HL-60 (cell line): ENCODE measurements at regions not wholly inside any gene's neighbourhood (a gene's known extent, or its start where the extent isn't known, plus 50 kb on each side); places are given as distances from the start of the nearest gene placed in this dataset.

ENCODE experiments used
- DNase-seq, 2 experiments: peaks; one replicate each; pipeline ENCODE4 v3.0.0-alpha.2; 2010 to 2020; ENCODE audit warnings: low read depth in 1 of 2, low spot score in 1 of 2
- H3K27ac ChIP-seq: fragments of 250-450 bp; sonication (Bioruptor Pico); replicated peaks from 2 replicates; pipeline ENCODE4 v1.5.1; 2020; ENCODE audit warnings: mild to moderate bottlenecking, moderate library complexity
- H3K27me3 ChIP-seq: fragments of 250-450 bp; sonication (Bioruptor Pico); 2 replicates; pipeline ENCODE4 v1.5.1; 2021; ENCODE audit warnings: mild to moderate bottlenecking, moderate library complexity; ENCODE audit not compliant: insufficient read depth, poor library complexity, severe bottlenecking
- H3K4me3 ChIP-seq: replicated peaks from 2 replicates; pipeline ENCODE4 v1.5.1; 2011; ENCODE audit warnings: mild to moderate bottlenecking, control low read depth, low read length; ENCODE audit not compliant: insufficient read depth
- CTCF ChIP-seq: IDR thresholded peaks from one replicate; pipeline ENCODE4 v1.5.1; 2011; ENCODE audit warnings: low read length, control low read depth, inconsistent platforms; ENCODE audit not compliant: insufficient read depth
- GABPA ChIP-seq: IDR thresholded peaks from 2 replicates; pipeline ENCODE4 v1.6.1; 2012; ENCODE audit warnings: low read depth
- POLR2AphosphoS5 ChIP-seq: IDR thresholded peaks from 2 replicates; pipeline ENCODE4 v1.6.1; 2012; ENCODE audit warnings: low read depth
- SPI1 ChIP-seq: IDR thresholded peaks from 2 replicates; pipeline ENCODE4 v1.6.1; 2012; ENCODE audit warnings: low read depth, mild to moderate bottlenecking, borderline replicate concordance
- TF ChIP-seq, protein P1 (sequence below): IDR thresholded peaks from 2 replicates; pipeline ENCODE4 v1.6.1; 2012; ENCODE audit warnings: low read depth; ENCODE audit not compliant: insufficient replicate concordance

- TF ChIP-seq, protein P1, sequence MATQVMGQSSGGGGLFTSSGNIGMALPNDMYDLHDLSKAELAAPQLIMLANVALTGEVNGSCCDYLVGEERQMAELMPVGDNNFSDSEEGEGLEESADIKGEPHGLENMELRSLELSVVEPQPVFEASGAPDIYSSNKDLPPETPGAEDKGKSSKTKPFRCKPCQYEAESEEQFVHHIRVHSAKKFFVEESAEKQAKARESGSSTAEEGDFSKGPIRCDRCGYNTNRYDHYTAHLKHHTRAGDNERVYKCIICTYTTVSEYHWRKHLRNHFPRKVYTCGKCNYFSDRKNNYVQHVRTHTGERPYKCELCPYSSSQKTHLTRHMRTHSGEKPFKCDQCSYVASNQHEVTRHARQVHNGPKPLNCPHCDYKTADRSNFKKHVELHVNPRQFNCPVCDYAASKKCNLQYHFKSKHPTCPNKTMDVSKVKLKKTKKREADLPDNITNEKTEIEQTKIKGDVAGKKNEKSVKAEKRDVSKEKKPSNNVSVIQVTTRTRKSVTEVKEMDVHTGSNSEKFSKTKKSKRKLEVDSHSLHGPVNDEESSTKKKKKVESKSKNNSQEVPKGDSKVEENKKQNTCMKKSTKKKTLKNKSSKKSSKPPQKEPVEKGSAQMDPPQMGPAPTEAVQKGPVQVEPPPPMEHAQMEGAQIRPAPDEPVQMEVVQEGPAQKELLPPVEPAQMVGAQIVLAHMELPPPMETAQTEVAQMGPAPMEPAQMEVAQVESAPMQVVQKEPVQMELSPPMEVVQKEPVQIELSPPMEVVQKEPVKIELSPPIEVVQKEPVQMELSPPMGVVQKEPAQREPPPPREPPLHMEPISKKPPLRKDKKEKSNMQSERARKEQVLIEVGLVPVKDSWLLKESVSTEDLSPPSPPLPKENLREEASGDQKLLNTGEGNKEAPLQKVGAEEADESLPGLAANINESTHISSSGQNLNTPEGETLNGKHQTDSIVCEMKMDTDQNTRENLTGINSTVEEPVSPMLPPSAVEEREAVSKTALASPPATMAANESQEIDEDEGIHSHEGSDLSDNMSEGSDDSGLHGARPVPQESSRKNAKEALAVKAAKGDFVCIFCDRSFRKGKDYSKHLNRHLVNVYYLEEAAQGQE = no peak
- TF ChIP-seq SPI1 (no peak), CTCF (no peak), GABPA (no peak), POLR2AphosphoS5 (no peak)
- H3K27ac ChIP-seq = no peak overlapping the region
- H3K4me3 ChIP-seq = no peak overlapping the region
- DNase-seq = no peak
- H3K27me3 ChIP-seq = peaks cover 3% of the 10 kb centered on the region
Observed at GRCh38 chr11:119791047-119791446, 62.0 kb upstream of the NECTIN1 start.

- peaks cover 3% of the 10 kb centered on the region for H3K27me3 ChIP-seq
- no peak overlapping the region for H3K4me3 ChIP-seq
- no peak overlapping the region for H3K27ac ChIP-seq
- no peak for DNase-seq
- TF ChIP-seq SPI1 (no peak), CTCF (no peak), GABPA (no peak), POLR2AphosphoS5 (no peak)
- TF ChIP-seq, protein P1 = no peak
Observed at GRCh38 chr11:119790476-119790875, 61.5 kb upstream of the NECTIN1 start.

DNA sequence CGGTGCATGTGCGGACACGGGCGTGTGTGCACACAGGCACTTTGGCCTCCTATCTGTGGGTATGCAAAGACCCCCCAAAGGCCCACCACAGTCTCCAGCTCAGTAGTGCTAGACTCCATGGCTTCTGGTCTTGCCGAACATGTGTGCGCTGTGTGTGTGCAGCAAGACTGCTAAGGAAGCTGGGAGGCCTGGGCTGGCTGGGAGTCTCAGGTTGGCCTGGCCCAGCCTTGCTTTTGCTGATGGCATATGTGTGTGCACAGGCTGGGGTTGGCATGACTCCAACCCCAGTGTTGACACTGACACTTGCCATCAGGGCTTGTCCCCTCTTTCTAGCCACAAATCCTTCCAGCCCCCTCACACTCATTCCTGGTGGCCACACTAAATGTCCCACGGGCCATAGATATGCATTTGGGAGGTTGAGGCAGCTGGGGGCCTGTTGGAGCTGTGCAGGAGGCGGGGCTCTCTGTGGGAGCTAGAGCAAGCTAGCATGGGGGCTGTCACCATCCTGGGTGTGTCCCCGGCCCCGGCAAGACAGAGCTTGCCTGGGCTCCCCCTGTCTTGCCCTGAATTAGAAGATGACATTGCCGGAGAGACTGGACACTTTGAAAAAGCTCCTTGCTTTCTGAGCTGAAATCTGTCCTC lies 60.9 kb upstream of the NECTIN1 start:
- no peak overlapping the region for H3K27ac ChIP-seq
- peaks cover 3% of the 10 kb centered on the region for H3K27me3 ChIP-seq
- DNase-seq = no peak
- TF ChIP-seq, protein P1 = no peak
- TF ChIP-seq GABPA (no peak), SPI1 (no peak), POLR2AphosphoS5 (no peak), CTCF (no peak)
- H3K4me3 ChIP-seq = no peak overlapping the region
